Esophagus mucosa (tissue), 1 donor: ENCODE measurements at regions not wholly inside any gene's neighbourhood (a gene's known extent, or its start where the extent isn't known, plus 50 kb on each side); places are given as distances from the start of the nearest gene placed in this dataset.
"Not testable (repeated sequence)": the region's sequence is repeated elsewhere in the genome, so short reads cannot be mapped to it uniquely, and the experiment has no call there.

ENCODE experiments used
- ATAC-seq: fragments of 200-7000 bp; cut with Tn5 transposase; one replicate; pipeline ENCODE4 v1.9.1; 2020
- donor health status: DM: yes; HTN: yes; CAD: no.

DNA sequence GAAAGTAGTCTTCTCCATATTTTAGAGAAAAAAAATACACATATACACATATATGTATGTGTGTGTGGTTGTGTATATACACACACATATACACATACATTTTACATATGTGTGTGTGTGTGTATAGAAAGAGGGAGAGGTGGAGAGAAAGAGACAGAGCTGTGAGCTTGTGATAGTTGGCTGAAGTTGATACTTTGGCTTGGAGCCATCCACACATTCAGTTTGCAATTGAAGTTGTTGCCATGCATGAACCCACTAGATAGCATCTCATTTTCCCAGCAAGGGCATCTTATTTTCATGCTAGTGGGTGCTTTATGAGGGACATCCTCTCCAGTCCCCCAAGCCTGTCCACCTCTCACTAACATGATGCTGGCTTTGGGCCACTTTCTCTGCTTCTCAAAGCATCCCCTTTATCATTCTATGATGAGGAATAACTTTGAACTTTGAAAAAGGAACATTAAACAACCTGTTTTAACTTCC lies 228.6 kb downstream of the ZNF621 start:
- ATAC-seq = no peak

DNA sequence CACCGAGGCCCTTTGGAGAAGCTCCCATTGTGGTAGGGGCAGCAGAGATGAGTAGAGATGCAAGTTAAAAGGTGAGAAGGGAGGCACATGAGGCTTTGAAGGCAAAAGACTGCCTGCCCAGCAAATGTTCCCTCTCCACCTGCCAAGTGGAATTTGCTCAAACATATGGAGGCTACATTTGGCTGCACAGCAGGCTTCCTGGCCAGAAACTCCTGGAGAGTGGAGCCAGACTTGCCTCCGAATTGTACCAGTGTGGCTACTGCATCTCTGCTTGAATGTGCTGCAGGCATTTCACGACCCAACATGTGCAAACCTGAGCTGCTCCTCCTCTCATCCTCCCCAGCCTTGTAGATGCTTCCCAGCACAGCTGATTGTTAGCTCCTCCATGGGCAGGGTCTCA lies 229.2 kb downstream of the ZNF621 start:
- no peak for ATAC-seq

DNA sequence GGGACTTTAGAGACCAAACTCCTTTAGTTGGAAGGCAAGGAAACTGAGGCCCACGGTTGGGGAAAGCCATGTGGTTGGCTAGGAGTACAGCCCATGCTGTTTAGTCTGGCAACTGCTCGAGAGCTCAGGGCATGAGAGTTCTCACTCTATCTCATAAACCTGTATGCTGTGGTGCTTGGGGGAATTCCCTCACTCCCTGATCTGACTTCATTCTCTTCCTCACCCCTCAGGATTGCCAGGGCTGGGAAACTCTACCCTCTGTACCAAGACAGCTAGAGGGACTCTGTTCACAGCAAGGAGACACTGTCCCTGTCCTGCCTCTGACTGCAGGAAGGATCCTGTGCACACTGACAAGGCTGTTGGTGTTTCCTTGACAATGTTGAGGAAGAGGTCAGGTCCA lies 230.2 kb downstream of the ZNF621 start:
- peak; percentile 23 for ATAC-seq

DNA sequence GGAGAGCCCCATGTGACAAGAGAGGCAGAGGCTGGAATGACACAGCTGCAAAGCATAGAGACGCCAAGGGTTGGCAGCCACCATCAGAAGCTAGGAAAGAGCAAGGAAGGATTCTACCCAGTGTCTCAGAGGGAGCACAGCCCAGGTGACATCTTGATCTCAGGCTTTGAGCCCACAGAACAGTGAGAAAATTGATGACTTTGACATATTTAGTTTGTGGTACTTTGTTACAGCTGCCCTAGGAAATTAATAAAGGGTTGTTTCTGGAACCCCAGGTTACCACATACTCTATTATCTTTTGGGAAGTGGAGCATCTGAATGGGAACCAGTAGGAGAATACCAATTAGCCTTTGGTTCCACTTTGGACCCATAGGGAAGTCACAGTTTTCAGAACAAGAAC lies 231.7 kb downstream of the ZNF621 start:
- ATAC-seq = no peak

DNA sequence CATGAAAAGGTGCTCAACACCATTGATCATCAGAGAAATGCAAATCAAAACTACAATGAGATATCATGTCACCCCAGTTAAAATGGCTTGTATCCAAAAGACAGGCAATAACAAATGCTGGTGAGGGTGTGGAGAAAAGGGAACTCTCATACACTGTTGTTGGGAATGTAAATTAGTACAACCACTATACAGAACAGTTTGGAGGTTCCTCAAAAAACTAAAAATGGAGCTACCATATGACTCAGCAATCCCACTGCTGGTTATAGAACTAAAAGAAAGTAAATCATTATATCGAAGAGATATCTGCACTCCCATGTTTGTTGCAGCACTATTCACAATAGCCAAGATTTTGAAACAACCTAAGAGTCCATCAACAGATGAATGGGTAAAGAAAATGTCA lies 238.0 kb downstream of the ZNF621 start:
- ATAC-seq = not testable (repeated sequence)

DNA sequence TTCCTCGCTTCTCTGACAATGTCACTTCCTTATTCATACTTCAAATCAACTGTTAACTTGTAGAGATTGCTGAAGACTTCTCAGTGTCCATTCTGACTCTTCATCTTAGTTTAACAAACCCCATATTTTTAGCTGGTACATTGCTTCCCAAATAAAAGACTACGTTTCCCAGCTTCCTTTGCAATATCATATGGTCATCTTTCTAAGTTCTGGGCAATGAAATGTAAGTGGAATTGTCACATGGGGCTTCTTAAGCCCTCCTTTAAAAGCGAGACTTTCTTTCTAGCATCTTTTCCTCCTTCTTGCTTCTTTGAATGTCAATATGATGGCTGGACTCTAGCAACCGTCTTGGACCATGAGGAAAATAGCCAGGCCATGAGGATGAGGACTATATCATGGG lies 239.0 kb downstream of the ZNF621 start:
- no peak for ATAC-seq

DNA sequence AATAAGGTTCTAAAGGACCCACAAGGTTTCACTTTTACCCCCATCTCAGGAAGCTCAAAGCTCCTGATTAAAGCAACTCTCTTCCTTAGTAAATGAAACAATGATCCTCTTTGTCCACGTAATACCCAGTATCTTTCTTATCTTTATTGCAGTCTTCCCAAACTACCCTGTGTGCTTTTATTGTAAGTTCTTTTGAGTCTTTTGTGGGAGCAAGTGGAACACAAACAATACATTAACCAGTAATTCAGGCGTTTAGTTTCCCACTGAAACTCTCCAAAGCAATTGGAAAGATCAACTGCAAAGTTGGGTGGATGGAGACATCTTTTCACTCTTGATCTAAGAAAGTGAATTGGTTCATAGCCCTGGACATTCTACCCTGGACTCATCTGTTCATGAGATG lies 240.0 kb downstream of the ZNF621 start:
- no peak for ATAC-seq

DNA sequence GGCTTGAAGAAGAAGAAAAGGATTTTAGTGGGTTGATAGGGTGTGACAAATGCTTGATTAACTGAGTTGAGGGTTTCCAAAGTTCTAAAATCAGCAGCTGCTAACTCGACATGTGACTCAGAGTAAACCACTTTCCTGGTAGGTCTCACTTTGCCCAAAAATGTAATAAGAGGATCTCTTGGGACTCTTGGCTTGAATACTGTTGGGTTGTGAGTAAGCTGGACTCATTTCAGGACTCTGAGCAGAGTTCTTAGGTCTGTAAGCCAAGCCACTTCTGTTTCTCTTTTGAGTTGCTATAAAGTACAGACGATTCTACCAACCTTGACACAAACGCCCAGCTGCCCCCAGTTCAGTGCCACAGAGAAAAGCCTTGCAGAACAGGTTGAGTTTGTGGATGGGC lies 241.1 kb downstream of the ZNF621 start:
- no peak for ATAC-seq

DNA sequence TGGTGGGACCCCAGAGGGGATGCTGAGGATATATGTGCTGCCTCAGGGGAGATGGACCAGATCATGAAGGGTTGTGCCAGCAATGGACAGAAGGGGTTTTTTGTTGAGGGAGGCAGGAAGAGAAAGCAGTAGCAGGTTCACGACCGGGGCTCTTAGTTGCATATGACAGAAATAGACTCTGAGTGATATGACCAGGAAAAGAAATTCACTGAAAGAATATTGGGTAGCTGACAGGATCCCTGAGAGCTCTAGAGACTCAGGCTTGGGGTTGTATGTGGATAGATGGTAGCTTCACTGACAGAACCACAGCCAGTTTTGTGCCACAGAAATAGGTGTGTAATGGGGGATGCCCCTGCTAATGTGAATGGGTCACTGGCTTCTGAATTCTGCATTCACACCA lies 241.6 kb downstream of the ZNF621 start:
- no peak for ATAC-seq

DNA sequence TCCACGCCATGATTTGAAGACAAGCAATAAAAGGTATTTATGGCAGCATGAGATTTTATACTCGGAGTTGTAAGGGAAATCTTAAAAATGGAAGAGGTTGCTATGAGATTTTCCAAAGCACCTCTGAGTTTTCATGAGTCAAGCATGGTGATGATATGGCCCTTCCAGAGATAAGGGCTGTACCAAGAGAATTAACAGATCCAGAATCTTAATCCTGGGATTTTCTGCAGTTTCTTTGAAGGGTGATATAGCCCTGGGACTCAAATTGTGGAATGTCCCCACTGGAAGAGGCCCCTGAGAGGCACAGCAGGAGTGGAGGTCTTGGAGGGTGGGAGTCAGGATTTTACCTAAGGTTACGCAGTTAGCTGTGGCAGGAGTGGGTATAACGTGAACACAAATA lies 243.3 kb downstream of the ZNF621 start:
- ATAC-seq = no peak

DNA sequence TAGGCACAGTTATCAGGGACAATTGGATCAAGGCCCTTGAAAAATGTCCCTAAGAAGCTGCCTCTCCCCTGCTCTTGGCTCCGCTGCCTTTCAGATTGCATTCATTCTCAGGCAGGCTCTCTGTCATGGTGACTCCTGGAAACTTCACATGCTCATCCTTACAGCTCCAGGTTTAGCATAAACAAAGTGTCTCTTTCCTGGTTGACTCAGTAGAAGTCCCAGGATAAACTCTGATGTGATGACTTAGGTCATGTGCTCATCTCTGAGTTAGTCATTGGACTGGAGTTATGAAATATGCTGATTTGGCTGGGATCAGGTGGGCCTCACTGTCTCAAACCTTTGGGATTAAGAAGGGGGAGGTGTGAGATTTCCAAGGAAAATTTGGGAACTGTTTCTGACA lies 243.8 kb downstream of the ZNF621 start:
- peak; percentile 55 for ATAC-seq

DNA sequence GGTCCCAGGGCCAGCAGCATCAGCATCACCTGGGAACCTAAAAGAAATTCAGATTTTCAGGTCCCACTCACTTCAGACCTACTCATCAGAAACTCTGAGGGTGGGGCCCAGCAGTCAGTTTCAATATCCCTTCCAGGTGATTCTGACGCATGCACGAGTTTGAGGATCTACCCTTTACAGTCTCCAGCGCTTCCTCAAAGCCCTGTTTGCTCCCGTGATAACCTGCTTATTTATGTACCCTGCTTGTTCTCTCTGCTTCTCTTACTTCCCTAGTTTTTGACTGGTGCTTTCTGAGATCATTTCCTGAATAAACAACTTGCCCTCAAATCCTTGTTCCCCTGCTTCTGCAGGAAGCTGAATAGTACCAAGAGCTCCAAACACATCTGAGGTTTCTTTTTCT lies 245.3 kb downstream of the ZNF621 start:
- ATAC-seq = no peak

DNA sequence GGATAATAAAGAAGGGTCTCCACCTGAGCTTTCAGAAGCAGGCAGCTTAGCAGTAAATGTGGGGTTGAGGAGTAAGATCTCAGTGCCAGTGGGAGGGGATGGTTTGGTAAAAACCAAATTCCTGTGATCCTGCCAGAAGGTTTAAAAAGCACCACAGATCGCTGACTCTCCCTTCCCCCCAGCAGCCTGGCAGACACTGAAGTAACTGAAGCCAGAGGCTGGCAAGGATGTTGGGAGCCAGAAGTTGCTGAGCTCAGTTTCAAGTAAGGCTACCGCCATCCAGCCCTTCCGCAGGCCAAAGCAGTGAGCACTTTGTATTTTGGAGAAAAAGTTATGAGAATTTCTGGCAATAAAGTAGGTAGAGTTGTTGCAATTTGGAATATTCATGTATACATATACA lies 246.4 kb downstream of the ZNF621 start:
- no peak for ATAC-seq

DNA sequence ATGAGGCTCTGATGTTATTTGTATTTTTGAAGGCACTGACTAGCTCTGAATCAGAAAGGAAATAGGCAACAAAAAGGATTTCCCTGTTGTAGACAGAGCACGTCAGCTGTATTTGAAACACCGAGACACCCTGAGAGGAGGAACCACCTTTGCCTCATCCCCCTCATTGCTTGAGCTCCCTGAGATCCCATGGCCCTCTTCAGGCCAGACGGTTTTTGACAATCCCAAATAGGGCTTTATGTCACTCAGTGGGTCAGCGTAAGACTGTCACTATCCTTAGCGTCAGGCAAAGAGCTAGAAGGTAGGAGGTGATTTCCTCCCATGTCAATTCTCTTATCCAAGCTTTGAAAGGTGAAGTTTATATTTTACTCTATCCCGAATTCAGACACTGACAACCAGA lies 254.3 kb downstream of the ZNF621 start:
- ATAC-seq = no peak

DNA sequence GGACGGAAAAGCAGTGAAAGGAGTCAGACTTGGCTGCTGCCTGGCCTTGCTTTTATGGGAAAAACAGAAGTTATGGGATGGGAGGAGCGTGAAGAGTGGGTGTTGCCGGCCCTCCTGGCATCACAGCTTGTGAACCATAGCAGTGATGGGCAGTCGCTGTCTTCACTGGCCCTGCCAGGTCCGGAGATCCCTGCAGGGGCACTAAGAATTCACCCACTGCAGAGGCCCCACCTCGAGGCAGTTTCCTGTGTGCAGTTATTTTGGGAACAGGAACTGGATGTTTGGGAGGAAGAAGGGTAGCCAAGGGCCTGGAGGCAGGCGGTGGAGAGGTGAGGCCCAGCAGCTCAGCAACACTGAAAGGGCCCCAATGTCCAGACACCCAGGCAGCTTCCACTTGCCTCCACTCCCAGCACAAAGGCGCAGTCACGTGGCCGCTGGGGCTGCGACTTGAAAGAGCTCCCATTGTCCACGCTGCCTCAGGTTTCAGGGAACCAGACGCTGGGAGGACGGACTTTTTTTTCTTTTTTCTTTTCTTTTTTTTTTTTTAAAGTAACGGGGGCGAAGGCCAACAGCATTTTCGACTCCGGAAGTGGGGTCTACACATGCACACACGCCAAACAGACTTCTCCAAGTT lies 255.6 kb downstream of the ZNF621 start:
- ATAC-seq = peak; percentile 64

DNA sequence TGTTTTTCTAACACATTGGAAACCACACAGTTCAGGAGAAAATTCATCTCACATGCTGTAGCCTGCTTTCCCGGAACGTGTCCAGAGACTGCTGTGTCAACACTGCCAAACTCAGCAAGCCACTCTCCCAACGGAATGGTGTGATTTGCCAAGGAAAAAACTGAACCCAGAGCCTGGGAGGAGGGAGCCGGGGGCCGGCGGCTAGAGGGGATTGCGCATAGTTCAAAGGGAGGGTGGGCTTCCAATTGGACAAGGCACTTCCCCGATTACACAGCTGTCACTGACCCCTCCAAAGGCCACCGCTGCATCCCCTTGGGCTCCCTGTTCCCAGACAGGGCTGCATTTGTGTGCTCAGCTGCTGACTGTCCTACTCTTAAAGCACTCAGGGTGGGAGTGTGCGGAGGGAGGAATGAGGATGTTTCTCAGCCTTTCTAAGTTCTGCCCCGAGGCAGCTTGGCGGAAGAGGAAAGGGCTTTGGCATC lies 256.2 kb downstream of the ZNF621 start:
- peak; percentile 51 for ATAC-seq

DNA sequence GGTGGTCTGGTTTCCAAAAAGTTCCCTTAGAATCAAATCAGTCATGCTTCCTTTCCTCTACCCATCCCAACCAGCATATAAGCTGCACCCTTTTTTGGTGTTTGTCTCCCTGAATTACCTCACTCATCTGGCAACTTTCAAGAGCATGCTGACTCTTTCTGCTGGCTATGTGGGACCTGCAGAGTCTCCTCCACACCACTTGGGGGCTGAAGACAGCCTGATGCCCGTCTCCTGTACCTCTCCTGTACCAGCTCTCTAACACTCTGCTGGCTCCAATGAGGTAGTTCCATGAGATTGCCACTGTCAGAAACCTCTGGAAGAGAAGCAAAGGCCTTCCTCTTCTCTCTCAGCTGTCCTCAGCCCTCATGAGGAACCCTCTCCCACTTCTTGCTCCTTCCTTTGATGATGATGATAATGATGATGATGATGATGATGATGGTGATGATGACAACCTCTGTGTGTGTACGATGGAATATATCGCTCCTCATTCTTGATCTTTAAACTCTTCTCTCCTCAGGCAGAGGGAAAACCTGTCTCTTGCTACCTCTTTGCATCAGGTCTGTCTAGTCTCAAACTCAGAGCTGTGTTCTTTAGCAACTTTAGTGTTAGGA lies 257.5 kb downstream of the ZNF621 start:
- ATAC-seq = peak; percentile 69

DNA sequence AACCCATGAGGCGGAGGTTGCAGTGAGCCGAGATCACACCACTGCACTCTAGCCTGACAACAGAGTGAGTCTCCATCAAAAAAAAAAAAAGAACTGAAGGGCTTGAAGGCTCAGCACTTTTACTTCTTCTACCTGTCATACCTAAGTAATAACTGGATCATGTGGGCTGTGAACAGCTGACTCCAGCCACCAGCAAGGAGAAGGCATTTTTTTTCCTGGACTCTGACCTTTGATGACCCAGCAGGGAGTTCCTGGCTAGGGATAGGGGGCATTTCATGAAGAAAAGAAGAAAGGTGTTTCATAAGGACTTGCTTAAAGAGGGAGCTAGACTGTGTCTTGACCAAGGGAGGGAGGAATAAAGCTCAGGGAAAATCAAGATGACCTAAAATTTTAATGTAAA lies 266.0 kb downstream of the ZNF621 start:
- ATAC-seq = no peak

DNA sequence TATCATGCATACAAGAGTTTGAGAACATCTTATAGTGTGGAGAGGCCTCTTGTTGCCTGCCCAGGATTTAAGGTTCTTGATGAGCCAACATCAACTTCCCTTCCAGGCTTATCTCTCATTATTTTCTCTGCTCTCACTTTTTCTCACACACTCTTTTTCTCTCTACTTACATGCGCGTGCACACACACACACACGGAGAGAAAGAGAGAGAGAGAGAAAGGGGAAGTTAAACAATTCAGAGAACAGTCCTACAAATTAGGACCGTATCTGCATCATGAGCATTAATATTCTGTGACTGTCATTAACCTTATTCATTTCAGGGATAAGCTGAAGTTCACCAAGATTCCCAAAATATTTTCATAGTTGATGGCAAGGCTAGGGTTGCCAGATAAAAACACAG lies 269.0 kb downstream of the ZNF621 start:
- ATAC-seq = no peak

DNA sequence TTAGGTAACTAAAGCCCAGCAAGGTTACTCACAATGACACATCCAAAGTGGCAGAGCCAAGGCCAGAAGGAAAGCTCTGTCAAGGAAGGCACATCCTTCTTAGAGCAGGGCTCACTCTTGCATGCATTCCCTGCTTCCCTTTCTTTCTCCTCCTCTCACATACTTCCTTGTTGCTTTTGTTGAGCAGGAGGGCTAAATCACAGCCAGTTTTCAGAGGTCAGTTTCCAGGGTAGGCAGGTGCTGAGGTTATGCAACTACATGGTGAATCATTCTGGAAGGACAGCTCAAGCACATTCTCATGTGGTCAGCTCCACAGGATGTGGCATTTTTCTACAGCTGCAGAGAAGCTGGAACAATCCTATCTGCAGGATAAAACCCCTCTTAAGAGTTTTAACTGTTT lies 275.6 kb downstream of the ZNF621 start:
- ATAC-seq = peak; percentile 52

DNA sequence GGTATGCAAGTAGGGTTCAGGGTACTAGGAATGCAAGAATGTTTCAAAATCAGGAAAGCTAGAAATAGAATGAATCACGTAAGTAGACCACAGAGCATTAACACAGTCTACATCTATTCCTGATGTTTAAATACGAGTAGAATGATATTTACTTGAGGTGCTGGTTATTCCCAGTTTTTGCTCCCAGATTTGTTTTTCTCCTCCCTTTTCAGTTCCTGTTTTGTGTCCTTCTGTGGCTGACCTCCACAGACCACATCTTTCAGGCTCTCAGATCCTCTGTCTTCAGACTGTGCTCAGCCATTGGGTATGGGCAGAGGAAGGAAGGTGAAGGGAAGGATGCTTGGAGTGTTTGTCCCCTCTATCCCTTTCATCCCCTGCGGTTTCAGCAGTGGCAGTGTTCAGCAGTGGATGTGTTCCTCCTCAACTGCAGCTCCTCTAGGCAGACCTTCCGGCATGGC lies 276.6 kb downstream of the ZNF621 start:
- ATAC-seq = no peak

DNA sequence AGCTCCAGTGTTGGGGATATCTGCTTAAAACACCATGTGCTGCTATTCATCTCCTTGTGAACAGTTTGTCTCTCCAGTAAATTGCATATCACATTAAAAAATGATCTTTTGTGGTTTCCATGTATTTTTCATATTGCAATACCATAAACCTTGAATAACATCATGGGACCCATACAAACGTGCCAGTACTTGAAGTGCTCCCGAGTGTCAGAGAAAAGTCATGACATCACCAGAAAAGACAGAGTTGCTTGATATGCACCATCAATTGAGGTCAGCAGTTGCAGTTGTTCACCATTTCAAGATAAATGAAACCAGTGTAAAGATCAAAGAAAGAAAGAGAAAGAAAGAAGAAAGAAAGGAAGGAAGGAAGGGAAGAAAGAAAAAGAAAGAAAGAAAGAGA lies 278.6 kb downstream of the ZNF621 start:
- ATAC-seq = no peak

DNA sequence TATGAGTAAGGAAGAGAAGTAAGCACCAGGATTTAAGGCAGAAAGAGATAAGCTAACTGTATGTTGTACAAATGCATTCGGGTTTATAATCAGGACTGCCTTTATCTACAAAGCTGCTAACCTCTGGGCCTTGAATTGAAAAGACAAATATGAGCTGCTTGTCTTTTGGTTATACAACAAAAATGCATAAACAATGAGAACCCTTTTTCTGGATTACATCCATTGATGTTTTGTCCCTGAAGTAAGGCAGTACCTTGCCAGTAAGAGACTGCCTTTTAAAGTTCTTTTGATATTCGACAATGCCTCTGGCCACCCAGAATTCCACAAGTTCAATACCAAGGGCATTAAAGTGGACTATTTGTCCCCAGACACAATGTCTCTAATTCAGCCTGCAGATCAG lies 280.7 kb downstream of the ZNF621 start:
- no peak for ATAC-seq

DNA sequence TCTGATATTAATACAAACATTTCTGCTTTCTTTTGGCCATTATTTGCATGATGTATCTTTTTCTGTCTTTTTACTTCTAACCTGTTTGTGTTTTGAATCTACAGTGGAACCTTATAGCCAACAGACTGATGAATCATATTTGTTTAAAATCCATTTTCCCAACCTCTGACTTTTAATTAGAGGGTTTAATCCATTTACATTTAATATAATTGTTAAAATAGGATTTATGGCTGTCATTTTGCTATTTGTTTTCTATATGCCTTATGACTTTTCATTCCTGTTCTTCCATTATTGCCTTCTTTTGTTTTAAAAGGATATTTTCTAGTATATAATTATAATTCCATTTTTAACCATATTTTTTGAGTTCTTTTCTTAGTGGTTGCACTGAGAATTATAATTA lies 286.1 kb downstream of the ZNF621 start:
- ATAC-seq = no peak

DNA sequence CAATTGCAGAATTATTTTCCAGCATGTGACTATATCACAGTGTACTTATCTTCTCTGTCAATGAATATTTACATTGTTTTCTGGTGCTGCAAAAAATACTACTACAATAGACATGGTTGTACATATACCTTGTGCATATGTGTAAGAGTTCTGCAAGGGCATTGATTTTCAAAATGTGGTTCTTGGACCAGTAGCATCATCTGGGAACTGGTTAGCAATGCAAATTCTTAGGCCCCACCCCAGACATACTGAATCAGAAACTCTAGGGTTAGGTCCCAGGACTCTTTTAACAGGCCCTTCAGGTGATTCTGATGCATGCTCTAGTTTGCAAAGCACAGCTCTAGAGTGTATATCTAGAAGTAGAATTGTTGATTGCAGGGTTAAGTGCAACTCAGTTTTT lies 292.3 kb downstream of the ZNF621 start:
- ATAC-seq = no peak
